Tibial artery (tissue), 4 donors: ENCODE measurements at regions not wholly inside any gene's neighbourhood (a gene's known extent, or its start where the extent isn't known, plus 50 kb on each side); places are given as distances from the start of the nearest gene placed in this dataset.

ENCODE experiments used
- DNase-seq, 2 donors: peaks; one replicate each; pipeline ENCODE4 v3.0.0-alpha.2; 2019
- H3K27ac ChIP-seq, 2 donors: fragments of 200-600 bp; sonication (generic) in 1 of 2; 1 replicate in 1 of 2; 2 replicates in 1 of 2; pipeline ENCODE4 v1.5.1; 2018 to 2019; ENCODE audit warnings: mild to moderate bottlenecking in 1 of 2
- H3K27me3 ChIP-seq, 2 donors: fragments of 200-600 bp; sonication (generic) in 1 of 2; one replicate each; pipeline versions ENCODE4 v1.5.1 to v1.6.0; 2016 to 2019
- H3K36me3 ChIP-seq, 3 donors: fragments of 200-600 bp; sonication (generic) in 2 of 3; one replicate each; pipeline ENCODE4 v1.5.1; 2016 to 2019; ENCODE audit warnings: mild to moderate bottlenecking in 2 of 3
- H3K4me1 ChIP-seq, 4 donors: fragments of 200-600 bp; sonication (generic) in 2 of 4; 1 replicate in 3 of 4; 2 replicates in 1 of 4; pipeline ENCODE4 v1.5.1; 2016 to 2019
- H3K4me3 ChIP-seq, 2 donors: fragments of 200-600 bp; sonication (generic) in 1 of 2; 1 replicate in 1 of 2; 2 replicates in 1 of 2; pipeline ENCODE4 v1.5.1; 2018 to 2019; ENCODE audit warnings: mild to moderate bottlenecking in 2 of 2
- H3K9me3 ChIP-seq, 3 donors: fragments of 200-600 bp; sonication (generic) in 1 of 3; one replicate each; pipeline ENCODE4 v1.5.1; 2016 to 2019
- intact Hi-C: fragments of 100-400 bp; cut with DNase I; formaldehyde crosslinking; loops from one replicate; pipeline ENCODE4 v1.15.0; 2023; ENCODE audit warnings: low total_unique reads
- TF ChIP-seq, protein P1 (sequence below), 2 experiments: fragments of 200-600 bp in 1 of 2; fragments of 450-650 bp in 1 of 2; IDR thresholded peaks; one replicate each; pipeline ENCODE4 v1.5.1; 2017 to 2019; ENCODE audit warnings: antibody characterized with exemption in 2 of 2, mild to moderate bottlenecking in 1 of 2, moderate library complexity in 1 of 2

DNA sequence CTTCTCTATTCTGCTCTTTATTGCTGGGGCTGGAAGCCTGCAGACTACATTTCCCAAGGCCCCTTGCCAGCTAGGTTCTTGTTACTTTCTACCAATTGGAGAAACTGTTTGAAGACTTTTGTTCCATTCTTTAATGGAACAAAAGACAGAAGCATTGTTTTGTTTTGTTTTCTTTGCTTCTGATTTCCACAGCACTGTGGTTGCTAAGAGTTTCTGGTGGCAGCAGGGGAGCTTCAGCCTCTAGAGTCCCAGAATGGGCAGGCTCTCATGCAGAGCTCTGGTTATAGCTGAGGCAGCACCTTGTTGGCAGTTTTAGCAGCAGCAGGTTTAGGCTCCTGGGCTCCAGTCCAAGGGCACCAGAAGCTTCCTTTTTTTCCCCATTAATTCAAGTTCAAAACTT, 234.3 kb downstream of the ETAA1 start:
- H3K9me3 ChIP-seq = no peaks in the 10 kb centered on the region
- TF ChIP-seq, protein P1, sequence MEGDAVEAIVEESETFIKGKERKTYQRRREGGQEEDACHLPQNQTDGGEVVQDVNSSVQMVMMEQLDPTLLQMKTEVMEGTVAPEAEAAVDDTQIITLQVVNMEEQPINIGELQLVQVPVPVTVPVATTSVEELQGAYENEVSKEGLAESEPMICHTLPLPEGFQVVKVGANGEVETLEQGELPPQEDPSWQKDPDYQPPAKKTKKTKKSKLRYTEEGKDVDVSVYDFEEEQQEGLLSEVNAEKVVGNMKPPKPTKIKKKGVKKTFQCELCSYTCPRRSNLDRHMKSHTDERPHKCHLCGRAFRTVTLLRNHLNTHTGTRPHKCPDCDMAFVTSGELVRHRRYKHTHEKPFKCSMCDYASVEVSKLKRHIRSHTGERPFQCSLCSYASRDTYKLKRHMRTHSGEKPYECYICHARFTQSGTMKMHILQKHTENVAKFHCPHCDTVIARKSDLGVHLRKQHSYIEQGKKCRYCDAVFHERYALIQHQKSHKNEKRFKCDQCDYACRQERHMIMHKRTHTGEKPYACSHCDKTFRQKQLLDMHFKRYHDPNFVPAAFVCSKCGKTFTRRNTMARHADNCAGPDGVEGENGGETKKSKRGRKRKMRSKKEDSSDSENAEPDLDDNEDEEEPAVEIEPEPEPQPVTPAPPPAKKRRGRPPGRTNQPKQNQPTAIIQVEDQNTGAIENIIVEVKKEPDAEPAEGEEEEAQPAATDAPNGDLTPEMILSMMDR (IDR thresholded peaks at IDR 0.05) = no peak

DNA sequence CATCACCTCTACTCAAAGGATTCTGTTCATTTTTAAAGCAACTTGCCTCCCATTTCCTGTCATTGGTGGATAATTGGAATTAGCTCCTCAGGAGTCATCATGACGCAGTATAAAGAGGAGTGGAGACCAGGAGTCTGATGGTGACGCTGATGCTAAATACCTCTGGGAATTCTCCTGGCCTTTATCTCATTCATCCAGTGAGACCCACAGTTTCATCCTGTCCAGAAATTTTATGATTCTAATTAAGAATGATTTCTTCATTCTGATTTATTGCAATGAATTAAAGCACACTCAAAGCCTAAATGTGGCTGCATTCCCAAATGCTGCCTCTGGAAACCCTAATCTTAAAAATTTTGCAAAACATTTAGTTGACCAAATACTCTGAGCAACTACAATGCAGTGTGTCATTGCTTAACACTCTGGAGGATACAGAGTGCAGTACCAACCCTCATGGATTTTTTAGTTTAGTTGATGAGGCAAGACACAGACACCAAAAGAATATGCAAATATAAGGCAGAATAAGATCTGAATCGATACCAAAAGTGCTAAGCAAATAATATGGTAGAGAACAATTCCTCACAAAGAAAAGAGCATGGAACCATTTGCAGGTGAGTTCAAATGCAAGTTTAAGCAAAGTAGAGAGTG, 236.2 kb downstream of the ETAA1 start:
- DNase-seq = no peak
- Histone ChIP-seq H3K27me3 (no peaks in the 10 kb centered on the region), H3K9me3 (no peaks in the 10 kb centered on the region), H3K4me3 (no peak overlapping the region), H3K27ac (no peak overlapping the region), H3K4me1 (no peaks in the 10 kb centered on the region), H3K36me3 (no peaks in the 10 kb centered on the region)
- TF ChIP-seq, protein P1 (IDR thresholded peaks at IDR 0.05) = no peak
- intact Hi-C loops = no loop called here

More for the DNA sequence above, 234.3 kb downstream of the ETAA1 start:
- H3K4me3 ChIP-seq = no peak overlapping the region
- no peaks in the 10 kb centered on the region for H3K27me3 ChIP-seq
- no peak for DNase-seq
- no peaks in the 10 kb centered on the region for H3K4me1 ChIP-seq
- H3K27ac ChIP-seq = no peak overlapping the region
- intact Hi-C loops = no loop called here
- H3K36me3 ChIP-seq = no peaks in the 10 kb centered on the region

DNA sequence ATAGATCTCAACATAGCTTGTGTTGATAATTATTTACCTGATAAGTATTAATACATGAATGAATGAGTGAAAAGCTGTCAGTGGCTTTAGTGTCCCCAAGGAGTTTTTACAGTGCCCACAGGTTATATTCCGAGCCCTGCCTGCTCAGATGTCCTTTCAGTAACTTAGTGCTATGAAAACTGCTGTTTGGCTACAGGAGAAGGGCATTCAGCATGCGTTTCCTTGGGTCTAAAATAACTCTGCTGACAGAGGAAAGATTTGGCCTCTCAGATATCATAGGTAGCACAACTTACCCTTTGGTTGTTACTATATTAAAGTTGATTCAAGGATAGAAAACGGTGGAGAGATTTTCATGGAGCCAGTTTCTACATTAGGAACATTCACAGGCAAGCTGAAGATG, 241.0 kb downstream of the ETAA1 start:
- no peak overlapping the region for H3K4me3 ChIP-seq
- no peak overlapping the region for H3K27ac ChIP-seq
- H3K4me1 ChIP-seq = no peaks in the 10 kb centered on the region
- no peaks in the 10 kb centered on the region for H3K36me3 ChIP-seq
- H3K9me3 ChIP-seq = no peaks in the 10 kb centered on the region
- H3K27me3 ChIP-seq = no peaks in the 10 kb centered on the region
- no peak for DNase-seq
- intact Hi-C loops = no loop called here
- TF ChIP-seq, protein P1 (IDR thresholded peaks at IDR 0.05) = no peak

DNA sequence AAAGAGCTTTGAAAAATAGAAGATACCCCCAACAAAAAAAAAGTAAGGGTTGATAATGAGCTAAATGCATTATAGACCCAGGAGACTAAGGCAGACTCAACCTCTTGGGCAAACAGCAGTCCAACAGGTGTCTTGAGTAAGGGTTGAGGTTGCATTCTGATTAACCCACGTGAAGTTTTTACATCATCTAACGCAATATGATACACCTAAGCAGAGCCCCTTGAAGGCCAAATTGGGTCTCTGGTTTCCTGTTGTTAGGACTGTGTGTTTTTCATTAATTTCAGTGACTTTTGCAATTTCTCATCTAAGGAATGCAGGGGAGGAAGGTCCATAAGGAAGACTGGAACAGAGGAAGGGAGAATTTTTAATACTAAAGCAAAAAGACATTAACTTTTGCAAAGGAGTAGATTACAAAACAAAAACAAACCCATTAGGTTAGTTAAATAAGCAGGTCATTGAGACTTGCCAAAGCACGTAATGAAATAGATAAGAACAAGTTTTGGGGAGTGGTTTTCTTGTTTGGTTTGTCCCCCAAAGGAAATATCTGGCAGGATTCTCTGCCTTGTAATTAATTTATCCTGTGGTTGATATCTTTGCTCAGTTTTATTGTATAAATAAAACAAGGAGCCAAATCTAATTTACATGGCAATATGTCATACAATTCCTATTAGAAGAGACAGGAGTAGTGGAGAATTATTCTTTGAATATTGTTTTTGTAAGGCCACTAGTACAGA, 244.3 kb downstream of the ETAA1 start:
- no peaks in the 10 kb centered on the region for H3K9me3 ChIP-seq
- H3K4me3 ChIP-seq = no peak overlapping the region
- TF ChIP-seq, protein P1 (IDR thresholded peaks at IDR 0.05) = no peak
- intact Hi-C loops = no loop called here
- no peak overlapping the region for H3K27ac ChIP-seq
- H3K36me3 ChIP-seq = no peaks in the 10 kb centered on the region
- H3K27me3 ChIP-seq = no peaks in the 10 kb centered on the region
- peaks cover 0 to 17% (median 0%) of the 10 kb centered on the region in 4 donors for H3K4me1 ChIP-seq
- no peak for DNase-seq

DNA sequence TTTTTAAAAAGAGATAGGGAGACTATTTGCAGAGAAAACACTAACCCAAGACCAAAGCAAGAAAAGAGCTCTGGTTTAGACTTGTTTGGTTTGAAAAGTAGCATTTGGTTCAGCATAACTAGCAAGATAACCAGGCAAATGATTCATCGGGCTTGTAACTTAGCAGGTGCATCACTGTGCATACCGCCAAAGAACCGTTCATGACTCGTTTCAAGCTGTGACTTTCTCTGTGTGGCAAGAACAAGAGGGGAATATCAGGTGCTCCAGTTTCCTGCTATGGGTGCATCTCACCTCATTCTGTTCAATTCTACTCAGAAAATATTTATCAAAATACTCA, 244.9 kb downstream of the ETAA1 start:
- peaks cover 0 to 18% (median 0%) of the 10 kb centered on the region in 4 donors for H3K4me1 ChIP-seq
- intact Hi-C loops = no loop called here
- H3K27ac ChIP-seq = no peak overlapping the region
- H3K36me3 ChIP-seq = no peaks in the 10 kb centered on the region
- TF ChIP-seq, protein P1 (IDR thresholded peaks at IDR 0.05) = no peak
- DNase-seq = no peak
- H3K27me3 ChIP-seq = no peaks in the 10 kb centered on the region
- no peak overlapping the region for H3K4me3 ChIP-seq
- no peaks in the 10 kb centered on the region for H3K9me3 ChIP-seq
